GOT3 (cell line): ENCODE measurements at regions not wholly inside any gene's neighbourhood (a gene's known extent, or its start where the extent isn't known, plus 50 kb on each side); places are given as distances from the start of the nearest gene placed in this dataset.
"Not testable (repeated sequence)": the region's sequence is repeated elsewhere in the genome, so short reads cannot be mapped to it uniquely, and the experiment has no call there.

Source experiments
- DNase-seq: peaks from one replicate; lab custom pipeline; 2025; ENCODE audit warnings: mixed read lengths; lab: John Stamatoyannopoulos, UW

DNA sequence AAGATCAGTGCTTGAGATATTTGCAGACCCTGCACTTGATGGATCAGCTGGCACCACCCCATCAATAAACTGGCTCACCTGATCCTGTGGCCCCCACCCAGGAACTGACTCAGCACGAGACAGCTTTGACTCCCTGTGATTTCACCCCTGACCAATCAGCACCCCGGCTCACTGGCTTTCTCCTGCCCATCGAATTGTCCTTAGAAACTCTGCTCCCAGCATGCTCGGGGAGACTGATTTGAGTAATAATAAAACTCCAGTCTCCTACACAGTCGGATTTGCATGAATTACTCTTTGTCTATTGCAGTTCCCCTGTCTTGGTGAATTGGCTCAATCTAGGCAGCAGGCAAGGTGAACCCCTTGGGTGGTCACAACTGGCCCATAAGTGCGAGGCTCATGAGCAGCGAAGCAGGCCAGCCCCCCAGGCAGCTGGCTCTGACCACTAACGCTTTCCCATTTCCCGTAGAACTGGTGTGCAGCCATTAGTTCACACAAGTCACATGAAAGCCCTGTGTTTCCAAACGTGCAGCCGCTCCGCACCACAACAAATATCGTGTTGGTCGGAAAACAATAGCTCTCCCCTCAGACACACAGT is 79.6 kb downstream of the RSPH3 start:
- DNase-seq, result no peak

DNA sequence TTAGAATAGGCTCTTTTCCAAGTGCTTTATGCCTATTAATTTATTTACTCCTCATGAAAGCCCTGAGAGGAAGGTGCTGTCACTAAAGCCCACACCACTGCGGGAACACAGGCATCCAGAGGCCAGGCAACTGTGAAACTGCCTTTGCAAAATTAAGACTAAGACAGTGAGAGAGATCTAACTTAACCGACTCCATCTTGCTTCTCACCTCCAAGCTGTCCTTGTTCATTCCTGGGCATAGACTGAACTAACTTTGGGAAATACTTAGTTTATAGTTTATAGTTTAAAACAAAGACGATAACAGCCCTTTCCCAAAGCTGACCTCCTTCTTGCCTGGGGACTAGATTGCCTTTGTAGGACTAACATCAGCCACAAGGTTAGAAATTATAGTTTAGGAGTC is 80.1 kb downstream of the RSPH3 start:
- DNase-seq, result no peak

DNA sequence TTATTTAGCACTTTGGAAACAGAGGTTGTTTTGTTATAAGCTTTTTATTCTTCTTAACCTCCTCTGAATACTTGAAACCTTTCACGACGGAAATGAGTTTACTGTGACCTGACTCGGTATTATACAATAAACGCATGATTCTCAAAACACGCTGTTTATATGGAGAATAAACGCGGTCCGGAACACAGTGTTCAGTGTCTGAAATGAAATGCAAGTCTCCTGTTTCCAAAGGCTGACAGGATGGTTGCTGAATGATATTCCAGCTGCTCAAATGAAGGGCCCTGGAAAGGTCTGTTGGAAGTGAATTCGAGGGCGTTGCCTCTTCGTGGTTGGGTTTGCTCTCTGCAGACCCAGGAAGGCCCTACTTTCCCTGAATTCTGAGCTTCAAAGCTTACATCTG is 83.4 kb downstream of the RSPH3 start:
- DNase-seq, result no peak

DNA sequence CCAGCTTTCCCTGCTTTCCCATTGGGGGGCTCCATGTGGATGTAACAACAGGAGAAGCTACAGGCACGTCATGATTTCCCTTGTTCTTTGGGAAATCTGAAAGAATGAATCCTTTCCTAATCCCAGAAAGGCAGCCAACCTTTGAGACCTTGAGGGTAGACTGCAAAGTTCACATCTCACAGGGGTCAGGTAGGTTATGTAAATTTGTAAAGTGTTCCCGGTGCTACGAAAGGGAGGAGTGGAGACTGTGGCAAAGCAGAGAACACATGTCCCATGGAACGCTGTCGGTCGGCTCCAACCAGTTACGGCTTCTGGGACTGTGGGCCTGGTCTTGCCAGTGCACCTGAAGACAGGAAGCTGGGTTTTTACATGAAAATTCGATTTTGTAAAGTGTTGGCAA is 85.1 kb downstream of the RSPH3 start:
- DNase-seq, result no peak

DNA sequence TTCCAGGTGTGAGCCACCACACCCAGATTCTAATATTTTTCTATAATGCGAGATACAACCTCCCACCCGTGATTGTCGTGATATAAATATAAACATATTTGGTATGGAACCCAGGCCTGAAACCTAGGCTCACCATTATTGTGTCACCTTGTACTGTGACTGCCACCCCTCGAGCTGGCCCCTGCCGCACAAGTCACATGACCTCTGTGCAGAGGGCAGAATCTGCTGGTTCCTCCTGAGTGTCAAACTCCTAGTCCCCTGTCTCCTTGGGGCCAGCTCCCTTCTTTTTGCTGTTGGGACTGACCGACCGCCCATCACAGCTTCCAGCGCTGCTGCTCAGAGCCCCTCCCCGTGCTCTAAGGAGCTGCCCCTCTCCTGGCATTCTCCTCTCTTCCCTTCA is 86.4 kb downstream of the RSPH3 start:
- DNase-seq, result no peak

DNA sequence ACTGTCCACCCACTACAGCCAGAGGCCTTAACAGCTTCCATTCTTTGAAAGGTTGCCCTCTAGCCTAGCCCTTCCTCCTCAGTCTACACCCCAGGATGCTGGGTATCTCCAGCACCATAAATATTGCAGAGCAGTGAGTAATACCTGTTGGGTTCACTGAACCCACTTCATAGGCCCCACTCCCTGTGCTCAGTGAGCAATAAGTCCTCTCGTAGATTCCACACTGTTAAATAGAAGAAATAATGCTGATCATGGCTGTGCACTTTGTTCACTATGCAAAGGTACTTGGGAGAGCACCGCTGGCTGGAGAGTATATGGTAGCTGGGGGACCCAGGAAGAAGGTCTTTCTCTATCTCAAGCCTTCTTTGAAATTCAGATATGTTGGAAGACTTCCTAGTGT is 87.3 kb downstream of the RSPH3 start:
- DNase-seq, result no peak

DNA sequence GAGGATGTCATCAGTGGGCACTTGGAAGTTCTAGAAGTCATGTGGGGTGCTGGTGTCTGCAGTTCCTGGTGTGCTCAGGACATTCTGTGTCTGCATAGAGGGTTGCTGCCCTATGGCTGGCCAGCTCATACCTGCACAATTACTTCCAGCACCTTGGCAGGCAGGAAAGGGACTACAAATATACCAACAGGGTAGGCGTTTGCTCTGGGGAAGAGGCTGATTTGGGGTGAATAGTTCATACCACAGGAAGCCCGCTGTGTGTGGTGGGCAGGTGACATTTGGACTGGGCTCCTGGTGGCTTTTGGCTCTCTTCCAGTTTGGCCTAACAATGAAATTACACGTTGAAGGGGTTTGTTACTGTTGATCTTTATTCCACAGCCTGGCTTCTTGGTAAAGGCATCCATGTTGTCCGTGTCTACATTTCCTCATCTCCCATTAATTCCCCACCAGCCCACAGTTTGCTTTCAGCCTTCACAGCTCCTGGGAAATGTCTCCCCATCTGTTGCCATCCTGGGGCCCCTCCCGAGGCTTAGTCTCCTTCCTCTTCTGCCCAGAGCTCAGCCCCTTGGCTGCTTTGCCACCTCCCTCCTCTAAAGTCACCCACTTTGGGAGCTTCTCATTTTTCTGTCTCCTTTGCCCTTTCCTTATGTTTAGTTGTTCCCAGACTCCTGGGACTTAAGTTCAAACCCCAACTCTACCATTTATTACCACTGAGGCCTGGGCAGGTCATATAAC is 88.1 kb downstream of the RSPH3 start:
- DNase-seq, result no peak

DNA sequence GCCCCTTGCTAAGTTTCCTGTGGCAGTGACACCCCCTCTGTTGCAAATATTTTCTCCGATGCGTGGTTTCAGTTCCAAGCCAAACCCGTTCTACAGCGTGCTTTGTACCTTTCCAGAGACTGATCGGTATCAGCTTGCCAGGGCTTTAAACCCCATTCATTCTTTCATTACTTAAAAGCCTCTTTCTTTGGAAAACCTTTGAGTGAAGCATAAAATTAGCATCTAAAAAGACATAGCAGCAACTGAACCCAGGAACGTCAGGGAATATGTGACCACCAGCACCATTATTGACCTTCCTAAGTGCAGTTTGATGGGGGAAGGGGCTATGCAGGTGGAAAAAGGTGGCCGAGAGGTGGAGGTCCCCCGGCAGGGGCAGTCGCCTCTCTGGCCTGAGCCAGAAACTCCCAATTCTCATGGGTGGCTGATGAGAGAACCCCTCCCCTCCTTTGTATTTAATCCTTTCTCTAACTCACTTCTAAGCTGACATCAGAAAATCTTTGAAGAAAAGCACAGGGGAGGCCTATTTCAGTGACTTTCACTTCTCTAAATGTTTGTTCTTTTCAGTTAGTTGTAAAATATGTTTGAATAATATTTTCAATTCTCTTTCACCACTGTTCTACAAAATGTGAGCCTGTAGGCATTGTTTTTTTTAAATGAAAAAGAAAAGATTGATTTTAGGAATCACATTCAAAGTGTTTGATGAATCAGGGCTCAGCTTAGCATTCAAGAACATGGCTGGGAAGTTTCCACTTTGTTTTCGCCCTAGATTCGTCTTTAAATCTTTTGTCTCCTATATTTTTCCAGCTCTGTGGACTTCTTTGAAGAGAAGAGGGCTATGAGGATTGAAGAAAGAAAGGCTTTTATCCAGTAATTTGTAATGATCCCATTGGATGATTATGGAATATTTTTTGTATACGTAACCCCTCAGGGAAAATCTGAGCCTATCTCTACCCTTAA is 89.2 kb downstream of the RSPH3 start:
- no peak for DNase-seq

DNA sequence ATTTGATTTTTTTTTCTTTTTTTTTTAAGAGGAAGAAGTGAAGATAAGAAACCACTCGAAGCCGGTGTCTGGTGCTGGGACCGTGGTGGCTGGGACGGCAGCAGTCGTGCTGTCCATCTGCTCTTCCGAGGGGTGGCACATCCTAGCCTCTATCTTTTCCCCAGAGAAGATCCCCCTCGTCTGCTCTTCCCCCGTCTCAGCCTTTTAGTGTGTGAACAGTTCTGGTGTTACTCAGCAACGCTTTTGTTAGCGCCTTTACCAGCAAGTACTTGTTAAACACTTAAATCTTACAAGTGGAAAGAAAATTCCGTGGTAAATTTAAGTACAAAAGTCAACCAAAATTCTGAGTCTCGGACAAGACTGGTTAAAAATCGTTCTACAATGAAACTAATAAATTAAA is 90.1 kb downstream of the RSPH3 start:
- no peak for DNase-seq

DNA sequence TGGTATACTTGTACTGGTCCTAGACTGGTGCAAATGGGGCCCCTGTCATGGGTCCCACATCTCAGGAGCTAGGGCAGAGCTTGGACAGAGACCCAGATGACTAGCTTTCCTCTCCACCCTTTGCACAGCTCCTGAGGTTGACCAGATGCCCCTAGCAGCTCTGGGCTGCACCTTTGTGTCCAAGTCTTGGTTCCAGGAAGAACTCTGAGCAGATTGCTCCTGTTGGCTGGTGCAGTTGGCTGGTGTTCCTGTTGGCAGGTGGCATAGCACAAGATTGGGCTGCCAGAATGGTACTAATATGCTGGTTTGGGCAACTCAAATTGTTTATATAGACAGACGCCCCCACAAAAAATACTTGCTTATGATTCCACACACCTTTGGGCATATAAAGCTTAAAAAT is 89.4 kb upstream of the EZR start:
- DNase-seq, result no peak

DNA sequence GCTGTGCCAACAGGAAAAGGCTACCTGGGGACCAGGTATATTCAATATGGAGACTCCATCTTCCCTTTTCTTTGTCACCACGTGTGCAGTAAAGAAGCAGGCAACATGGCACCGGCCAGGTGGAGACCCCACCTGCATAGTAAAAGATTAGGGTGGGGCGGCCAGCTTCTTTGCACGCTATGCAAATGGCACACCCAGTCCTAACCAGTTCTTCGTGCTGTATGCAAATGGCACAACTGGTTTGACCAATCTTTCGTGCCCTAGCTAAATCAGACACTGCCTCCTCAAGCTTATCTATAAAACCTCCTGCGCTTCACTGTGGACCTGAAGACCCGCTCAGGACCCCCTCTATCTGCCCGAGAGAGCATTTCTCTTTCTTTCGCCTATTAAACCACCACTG is 88.8 kb upstream of the EZR start:
- no peak for DNase-seq

DNA sequence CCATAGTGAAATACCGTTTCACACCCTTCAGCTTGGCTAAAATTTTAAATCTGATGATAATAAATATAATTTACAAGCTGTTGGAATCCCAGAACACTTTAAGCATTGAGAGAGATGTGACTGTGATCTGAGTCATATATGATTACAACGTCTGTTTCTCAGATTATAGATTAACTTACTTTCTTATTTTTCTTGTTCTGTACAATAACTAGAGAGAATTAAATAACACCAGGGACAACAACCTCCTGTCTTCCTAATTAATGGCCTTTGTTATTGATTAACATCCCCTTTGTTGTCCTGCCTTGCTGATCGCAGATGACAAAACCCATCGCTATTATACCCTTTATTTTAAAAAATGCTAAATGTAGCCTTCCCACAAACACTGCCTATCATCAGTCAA is 87.8 kb upstream of the EZR start:
- no peak for DNase-seq

DNA sequence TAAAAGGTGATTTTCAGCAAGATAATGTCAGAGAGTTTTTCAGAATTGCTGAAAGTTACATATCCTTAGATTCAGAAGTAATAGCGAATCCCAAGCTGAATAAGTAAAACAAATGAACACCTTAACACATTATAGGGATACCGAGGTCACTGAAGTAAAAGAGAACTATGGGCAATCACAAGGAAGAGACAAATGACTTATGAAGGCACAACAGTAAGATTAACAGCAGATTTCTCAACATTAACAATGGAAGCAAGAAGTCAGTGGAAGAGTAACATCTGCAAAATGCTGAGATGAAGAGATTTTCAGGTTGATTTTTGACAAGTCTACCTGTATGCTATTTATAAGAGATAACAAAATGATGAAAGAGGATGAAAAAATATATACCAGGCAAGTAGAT is 86.1 kb upstream of the EZR start:
- DNase-seq, result no peak

DNA sequence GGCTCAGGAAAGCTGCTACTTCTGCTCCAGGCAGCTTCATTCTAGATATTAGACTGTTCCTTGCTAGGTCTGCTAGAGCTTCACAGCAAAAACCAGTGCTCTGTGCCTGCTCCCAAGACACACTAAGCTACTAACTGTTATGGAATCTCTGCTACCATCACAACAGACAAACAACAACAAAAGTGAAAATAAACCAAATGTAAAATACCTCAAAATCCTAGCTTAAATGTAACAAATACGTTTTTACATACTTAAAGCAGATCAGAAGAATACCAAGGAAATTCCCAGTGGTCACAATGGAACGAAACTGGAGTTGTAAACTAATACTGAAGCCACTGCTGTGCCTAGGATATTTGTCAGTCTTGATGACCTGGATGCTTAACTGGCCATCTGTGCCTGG is 84.6 kb upstream of the EZR start:
- DNase-seq, result no peak

DNA sequence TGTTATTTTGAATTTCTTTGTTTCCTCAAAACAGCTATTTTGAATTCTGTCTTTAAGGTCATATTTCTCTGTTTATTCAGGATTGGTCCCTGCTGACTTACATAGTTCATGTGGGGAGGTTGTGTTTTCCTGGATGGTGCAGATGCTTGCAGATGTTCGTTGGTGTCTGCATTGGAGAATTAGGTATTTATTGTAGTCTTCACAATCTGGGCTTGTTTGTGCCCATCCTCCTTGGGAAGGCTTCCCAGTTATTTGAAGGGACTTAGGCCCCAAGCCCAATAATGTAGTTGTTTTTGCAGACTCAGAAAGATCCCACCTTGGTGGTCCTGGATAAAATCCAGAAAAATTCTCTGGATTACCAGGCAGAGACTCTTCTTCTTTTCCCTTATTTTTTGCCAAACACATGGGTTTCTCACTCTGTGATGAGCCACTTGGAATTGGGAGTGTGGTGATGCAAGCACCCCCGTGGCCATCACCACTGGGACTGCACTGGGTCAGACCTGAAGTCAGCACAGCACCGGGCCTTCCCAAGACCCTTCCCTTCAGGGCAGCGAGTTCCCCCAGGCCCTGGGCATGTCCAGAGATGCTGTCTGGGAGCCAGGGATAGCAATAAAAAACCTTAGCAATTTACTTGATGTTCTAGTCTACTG is 81.6 kb upstream of the EZR start:
- DNase-seq, result no peak

DNA sequence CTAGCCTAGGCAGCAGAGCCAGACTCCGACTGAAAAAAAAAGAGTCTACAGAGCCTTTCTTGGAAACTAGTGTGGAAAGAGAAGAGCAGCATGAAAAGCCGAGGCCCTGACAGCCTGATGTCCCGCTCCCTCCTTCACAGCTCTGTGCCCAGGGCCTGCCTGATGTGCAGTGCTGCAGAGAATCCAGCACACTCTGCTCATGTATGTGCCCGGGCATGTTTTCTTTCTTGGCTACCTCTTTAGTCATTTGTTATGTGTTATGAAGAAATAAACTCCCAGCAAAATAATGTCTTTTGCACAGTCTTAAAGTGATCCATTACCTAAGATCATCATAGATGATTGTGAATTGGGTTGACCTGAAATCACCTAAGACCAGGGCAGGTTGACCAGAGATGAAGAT is 78.1 kb upstream of the EZR start:
- DNase-seq, result no peak

DNA sequence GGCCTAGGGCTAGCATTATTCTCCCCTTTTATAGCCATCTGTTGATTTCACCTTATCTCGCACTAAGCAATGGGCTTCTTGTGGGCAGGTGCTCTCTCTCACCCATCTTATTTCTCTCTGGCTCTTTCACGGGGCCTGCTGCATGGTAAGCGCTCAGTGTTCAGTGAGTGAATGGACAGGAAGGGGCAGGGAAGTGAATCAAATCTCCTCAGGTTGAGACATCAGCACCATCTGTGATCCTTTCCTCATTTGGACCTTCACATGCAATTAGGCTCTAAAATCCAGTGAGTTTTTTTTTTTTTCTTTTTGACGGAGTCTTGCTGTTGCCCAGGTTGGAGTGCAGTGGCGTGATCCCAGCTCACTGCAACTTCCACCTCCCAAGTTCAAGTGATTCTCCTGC is 76.5 kb upstream of the EZR start:
- no peak for DNase-seq

DNA sequence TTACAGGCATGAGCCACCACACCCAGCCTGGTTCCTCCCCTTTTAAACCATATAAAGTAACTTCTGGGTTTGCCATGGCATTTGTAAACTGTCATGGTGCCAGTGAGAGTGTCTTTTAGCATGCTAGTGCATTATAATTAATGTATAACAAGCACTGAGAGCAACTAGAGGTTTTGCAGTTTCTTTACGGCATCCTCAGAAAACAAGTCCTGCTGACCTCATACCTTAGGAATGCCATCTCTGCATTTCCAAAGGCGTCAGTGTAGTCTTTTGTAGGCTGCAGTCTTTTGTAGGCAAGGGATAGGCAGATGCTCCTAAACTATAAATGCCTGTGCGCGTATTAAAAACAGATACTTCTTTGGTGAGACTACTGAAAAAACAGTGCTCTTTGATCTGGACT is 75.0 kb upstream of the EZR start:
- no peak for DNase-seq

DNA sequence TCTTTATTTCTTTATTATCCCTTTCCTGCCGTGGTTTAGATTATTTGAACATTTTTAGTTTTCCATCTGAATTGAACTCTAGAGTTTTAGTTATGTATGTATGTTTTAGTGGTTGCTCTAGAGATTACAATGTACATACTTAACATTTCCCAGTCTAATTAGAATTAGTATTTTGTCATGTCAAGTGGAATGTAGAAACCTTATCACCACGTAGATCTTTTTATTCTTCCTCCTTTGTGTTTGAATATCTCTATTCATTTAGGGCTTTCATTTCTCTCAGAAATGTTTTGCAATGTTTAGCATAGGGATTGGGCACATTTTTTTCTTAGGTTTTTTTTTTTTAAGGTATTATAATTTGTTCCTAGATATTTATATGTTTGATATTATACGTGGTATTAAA is 73.1 kb upstream of the EZR start:
- no peak for DNase-seq

DNA sequence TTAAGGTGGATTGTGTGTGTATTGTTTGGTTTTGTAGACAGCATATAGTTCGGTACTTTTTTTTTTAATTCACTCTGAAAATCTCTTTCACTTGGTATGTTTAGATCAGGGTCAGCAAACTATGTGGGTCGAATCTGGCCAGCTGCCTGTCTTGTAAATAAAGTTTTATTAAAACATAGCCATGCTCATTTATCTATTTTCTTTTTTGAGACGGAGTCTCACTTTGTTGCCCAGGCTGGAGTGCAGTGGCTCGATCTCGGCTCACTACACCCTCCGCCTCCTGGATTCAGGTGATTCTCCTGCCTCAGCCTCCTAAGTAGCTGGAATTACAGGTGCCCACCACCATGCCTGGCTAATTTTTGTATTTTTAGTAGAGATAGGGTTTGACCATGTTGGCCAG is 72.4 kb upstream of the EZR start:
- DNase-seq, result not testable (repeated sequence)

DNA sequence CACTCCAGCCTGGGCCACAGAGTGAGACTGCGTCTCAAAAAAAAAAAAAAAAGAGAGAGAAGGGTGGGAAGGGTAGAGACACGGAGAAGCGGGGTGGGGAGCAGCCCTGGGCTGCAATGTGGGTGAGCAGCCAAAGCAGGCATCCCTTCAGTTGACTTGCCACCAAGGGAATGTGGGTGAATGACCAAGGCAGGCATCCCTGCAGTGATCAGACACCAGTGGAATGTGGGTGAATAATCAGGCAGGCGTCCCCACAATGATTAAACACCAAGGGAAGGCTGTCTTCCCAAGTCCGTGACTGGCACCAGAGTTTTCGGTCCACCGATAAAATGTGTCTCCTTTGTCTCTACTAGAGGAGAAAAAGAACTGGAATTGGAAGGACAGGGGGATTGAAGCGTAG is 69.0 kb upstream of the EZR start:
- DNase-seq, result not testable (repeated sequence)

DNA sequence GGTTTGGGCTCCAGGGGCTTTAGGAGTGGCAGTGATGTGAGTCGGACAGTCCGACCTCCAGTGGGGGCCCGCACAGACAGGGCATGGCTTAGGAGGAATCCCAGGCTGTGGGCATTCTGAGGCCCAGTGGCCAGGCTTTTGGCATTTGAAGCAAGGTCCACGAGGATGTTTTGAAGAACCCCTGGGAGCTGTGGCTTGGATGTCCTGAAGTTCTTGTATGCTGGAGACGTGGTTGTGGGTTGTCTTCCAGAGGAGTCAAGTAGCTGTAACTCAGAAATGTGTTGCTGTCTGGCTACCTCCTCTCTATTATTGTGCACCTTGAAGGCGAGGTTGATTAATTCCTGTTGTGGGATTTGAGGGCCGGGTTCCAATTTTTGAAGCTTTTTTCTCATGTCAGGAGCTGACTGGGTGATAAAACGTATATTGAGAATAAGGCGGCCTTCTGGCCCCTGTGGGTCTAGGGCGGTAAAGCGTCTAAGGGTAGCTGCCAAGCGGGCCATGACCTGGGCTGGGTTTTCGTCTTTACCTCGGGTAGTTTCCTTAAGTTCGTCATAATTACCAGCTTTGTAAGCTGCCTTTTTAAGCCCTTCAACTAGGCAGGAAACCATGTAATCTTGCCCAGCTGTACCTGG is 67.3 kb upstream of the EZR start:
- not testable (repeated sequence) for DNase-seq
